Glutamatergic neuron (in vitro differentiated cells): ENCODE measurements at regions not wholly inside any gene's neighbourhood (a gene's known extent, or its start where the extent isn't known, plus 50 kb on each side); places are given as distances from the start of the nearest gene placed in this dataset.

ENCODE experiments used
- DNase-seq: peaks from one replicate; pipeline ENCODE4 v3.0.0; 2022
- H3K27ac Mint-ChIP-seq: one replicate; pipeline ENCODE4 v1.8.0; 2020; ENCODE audit warnings: mild to moderate bottlenecking, mixed read lengths, inconsistent platforms; ENCODE audit not compliant: unreplicated experiment
- H3K27me3 Mint-ChIP-seq: one replicate; pipeline ENCODE4 v1.8.0; 2020; ENCODE audit warnings: mild to moderate bottlenecking, moderate library complexity, mixed read lengths, inconsistent platforms; ENCODE audit not compliant: unreplicated experiment
- H3K36me3 Mint-ChIP-seq: one replicate; pipeline ENCODE4 v1.8.0; 2020; ENCODE audit warnings: mild to moderate bottlenecking, mixed read lengths, inconsistent platforms; ENCODE audit not compliant: unreplicated experiment
- H3K4me1 Mint-ChIP-seq: one replicate; pipeline ENCODE4 v1.8.0; 2020; ENCODE audit warnings: mild to moderate bottlenecking, low read depth, mixed read lengths, inconsistent platforms; ENCODE audit not compliant: unreplicated experiment
- H3K4me3 Mint-ChIP-seq: one replicate; pipeline ENCODE4 v1.8.0; 2020; ENCODE audit warnings: mild to moderate bottlenecking, mixed read lengths, inconsistent platforms; ENCODE audit not compliant: unreplicated experiment
- H3K9me3 Mint-ChIP-seq: one replicate; pipeline ENCODE4 v1.8.0; 2020; ENCODE audit warnings: mild to moderate bottlenecking, moderate library complexity, mixed read lengths, inconsistent platforms; ENCODE audit not compliant: unreplicated experiment
- CTCF ChIP-seq: fragments of 200-600 bp; sonication (generic); IDR thresholded peaks from one replicate; pipeline ENCODE4 v1.5.0; 2021; ENCODE audit not compliant: partially characterized antibody, unreplicated experiment

- H3K4me3 Mint-ChIP-seq = no peak overlapping the region
- no peaks in the 10 kb centered on the region for H3K27me3 Mint-ChIP-seq
- no peak for TF ChIP-seq CTCF
- no peaks in the 10 kb centered on the region for H3K4me1 Mint-ChIP-seq
- H3K27ac Mint-ChIP-seq = no peak overlapping the region
- no peaks in the 10 kb centered on the region for H3K36me3 Mint-ChIP-seq
- DNase-seq = no peak
- H3K9me3 Mint-ChIP-seq = no peaks in the 10 kb centered on the region
Measured at GRCh38 chr4:11625211-11625610, 196.5 kb upstream of the HS3ST1 start.

- H3K9me3 Mint-ChIP-seq = no peaks in the 10 kb centered on the region
- no peak overlapping the region for H3K27ac Mint-ChIP-seq
- no peak for DNase-seq
- H3K36me3 Mint-ChIP-seq = no peaks in the 10 kb centered on the region
- no peaks in the 10 kb centered on the region for H3K4me1 Mint-ChIP-seq
- no peak overlapping the region for H3K4me3 Mint-ChIP-seq
- H3K27me3 Mint-ChIP-seq = no peaks in the 10 kb centered on the region
- TF ChIP-seq CTCF = no peak
Measured at GRCh38 chr4:11624370-11624769, 195.7 kb upstream of the HS3ST1 start.

- no peaks in the 10 kb centered on the region for H3K27me3 Mint-ChIP-seq
- no peaks in the 10 kb centered on the region for H3K9me3 Mint-ChIP-seq
- H3K4me3 Mint-ChIP-seq = no peak overlapping the region
- no peaks in the 10 kb centered on the region for H3K36me3 Mint-ChIP-seq
- H3K27ac Mint-ChIP-seq = no peak overlapping the region
- no peak for DNase-seq
- H3K4me1 Mint-ChIP-seq = no peaks in the 10 kb centered on the region
- TF ChIP-seq CTCF = no peak
Measured at GRCh38 chr4:11623726-11624037, 195.0 kb upstream of the HS3ST1 start.

- H3K4me3 Mint-ChIP-seq = no peak overlapping the region
Measured at GRCh38 chr4:11622961-11623725, 194.4 kb upstream of the HS3ST1 start.

More at GRCh38 chr4:11622961-11623725, 194.4 kb upstream of the HS3ST1 start:
- no peak for DNase-seq
- H3K27me3 Mint-ChIP-seq = no peaks in the 10 kb centered on the region
- no peaks in the 10 kb centered on the region for H3K36me3 Mint-ChIP-seq
- no peak overlapping the region for H3K27ac Mint-ChIP-seq
- no peak for TF ChIP-seq CTCF
- H3K4me1 Mint-ChIP-seq = no peaks in the 10 kb centered on the region
- H3K9me3 Mint-ChIP-seq = no peaks in the 10 kb centered on the region
